ENCODE measurements at regions not wholly inside any gene's neighbourhood (a gene's known extent, or its start where the extent isn't known, plus 50 kb on each side); places are given as distances from the start of the nearest gene placed in this dataset.

GRCh38 chr4:12260453-12260852, 831.8 kb upstream of the HS3ST1 start:
- Histone ChIP-seq H3K9ac (ENCODE audit: low read depth, low read length) (no peak overlapping the region), H3K4me1 (ENCODE audit: control insufficient read depth, insufficient read depth, low read length) (no peaks in the 10 kb centered on the region), H3K9me3 (replicated peaks; ENCODE audit: low read length) (peaks cover 8% of the 10 kb centered on the region), H3K4me2 (ENCODE audit: low read length) (no peak overlapping the region), H3K27me3 (ENCODE audit: control insufficient read depth, insufficient read depth, low read length) (no peaks in the 10 kb centered on the region), H3K36me3 (ENCODE audit: insufficient read depth, low read length) (no peaks in the 10 kb centered on the region), H3K4me3 (ENCODE audit: low read length) (no peak overlapping the region)

GRCh38 chr4:12244973-12245372, 816.3 kb upstream of the HS3ST1 start:
- H3K4me3 ChIP-seq (ENCODE audit: low read length) = no peak overlapping the region
- H3K4me2 ChIP-seq (ENCODE audit: low read length) = no peak overlapping the region
- H3K9ac ChIP-seq (ENCODE audit: low read depth, low read length) = no peak overlapping the region
- no peaks in the 10 kb centered on the region for H3K27me3 ChIP-seq (ENCODE audit: control insufficient read depth, insufficient read depth, low read length)
- no peaks in the 10 kb centered on the region for H3K36me3 ChIP-seq (ENCODE audit: insufficient read depth, low read length)
- H3K9me3 ChIP-seq (replicated peaks; ENCODE audit: low read length) = no peaks in the 10 kb centered on the region
- no peaks in the 10 kb centered on the region for H3K4me1 ChIP-seq (ENCODE audit: control insufficient read depth, insufficient read depth, low read length)

DNA sequence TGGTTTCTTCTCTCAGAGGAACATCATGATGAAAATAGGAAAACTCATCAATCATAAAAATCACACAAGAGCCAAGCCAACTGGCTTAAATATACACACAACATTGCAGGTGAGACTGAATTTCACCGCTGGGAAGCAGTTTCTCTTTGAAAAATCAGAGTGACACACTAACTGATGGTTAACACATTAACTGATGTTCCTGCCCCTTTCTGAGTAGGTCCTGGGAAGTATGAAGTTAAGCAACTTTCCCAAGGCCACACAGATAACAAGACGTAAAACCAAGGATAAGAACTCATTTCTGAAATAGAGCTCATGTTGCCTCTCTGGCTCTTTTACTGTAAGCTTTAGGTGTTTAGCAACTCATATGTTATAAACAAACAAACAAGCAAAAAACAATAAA, 813.7 kb upstream of the HS3ST1 start:
- Histone ChIP-seq H3K9ac (ENCODE audit: low read depth, low read length) (no peak overlapping the region), H3K4me3 (ENCODE audit: low read length) (no peak overlapping the region), H3K4me1 (ENCODE audit: control insufficient read depth, insufficient read depth, low read length) (no peaks in the 10 kb centered on the region), H3K27me3 (ENCODE audit: control insufficient read depth, insufficient read depth, low read length) (no peaks in the 10 kb centered on the region), H3K36me3 (ENCODE audit: insufficient read depth, low read length) (no peaks in the 10 kb centered on the region), H3K4me2 (ENCODE audit: low read length) (no peak overlapping the region), H3K9me3 (replicated peaks; ENCODE audit: low read length) (no peaks in the 10 kb centered on the region)

DNA sequence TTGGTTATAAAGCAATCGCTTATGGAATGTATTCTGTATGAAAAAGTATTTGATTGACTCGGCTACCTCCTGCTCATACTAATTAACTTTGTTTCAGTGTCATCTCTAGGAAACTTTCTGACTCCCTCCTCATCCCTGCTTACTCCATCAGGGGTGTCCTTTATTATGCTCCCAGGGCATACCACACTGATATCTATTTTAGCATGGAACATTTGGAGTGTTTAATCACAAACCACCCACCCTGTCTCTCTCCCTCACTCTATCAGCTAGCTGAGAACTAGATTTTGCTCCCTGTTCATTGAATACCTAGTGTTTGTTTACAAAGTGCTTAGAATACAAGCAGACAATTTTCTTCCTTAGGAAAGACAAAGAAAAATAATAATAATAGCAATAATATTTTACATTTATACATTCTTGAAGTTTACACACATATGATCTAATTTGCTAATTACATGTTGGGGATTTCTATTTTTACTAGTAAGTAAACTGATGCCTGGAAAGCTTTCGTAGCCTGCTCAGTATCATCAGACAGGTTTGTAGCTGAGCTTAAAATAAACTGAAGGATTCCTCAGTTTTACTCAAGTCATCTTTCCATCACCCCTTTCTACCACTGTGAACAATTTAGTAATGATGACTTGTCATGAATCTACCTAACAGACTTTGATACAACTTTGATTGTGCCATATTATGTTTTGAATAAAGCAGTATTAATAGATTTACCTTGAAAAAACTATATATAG, 811.4 kb upstream of the HS3ST1 start:
- no peaks in the 10 kb centered on the region for H3K27me3 ChIP-seq (ENCODE audit: control insufficient read depth, insufficient read depth, low read length)

GRCh38 chr4:12231098-12231497, 802.4 kb upstream of the HS3ST1 start:
- H3K27me3 ChIP-seq (ENCODE audit: control insufficient read depth, insufficient read depth, low read length) = no peaks in the 10 kb centered on the region
- no peak overlapping the region for H3K4me3 ChIP-seq (ENCODE audit: low read length)
- no peak overlapping the region for H3K9ac ChIP-seq (ENCODE audit: low read depth, low read length)
- H3K36me3 ChIP-seq (ENCODE audit: insufficient read depth, low read length) = no peaks in the 10 kb centered on the region
- H3K4me2 ChIP-seq (ENCODE audit: low read length) = no peak overlapping the region
- H3K4me1 ChIP-seq (ENCODE audit: control insufficient read depth, insufficient read depth, low read length) = no peaks in the 10 kb centered on the region
- H3K9me3 ChIP-seq (replicated peaks; ENCODE audit: low read length) = peaks cover 4% of the 10 kb centered on the region

More for the DNA sequence above, 811.4 kb upstream of the HS3ST1 start:
- no peak overlapping the region for H3K9ac ChIP-seq (ENCODE audit: low read depth, low read length)
- no peaks in the 10 kb centered on the region for H3K9me3 ChIP-seq (replicated peaks; ENCODE audit: low read length)
- H3K4me3 ChIP-seq (ENCODE audit: low read length) = no peak overlapping the region
- no peak overlapping the region for H3K4me2 ChIP-seq (ENCODE audit: low read length)
- no peaks in the 10 kb centered on the region for H3K36me3 ChIP-seq (ENCODE audit: insufficient read depth, low read length)
- H3K4me1 ChIP-seq (ENCODE audit: control insufficient read depth, insufficient read depth, low read length) = no peaks in the 10 kb centered on the region

DNA sequence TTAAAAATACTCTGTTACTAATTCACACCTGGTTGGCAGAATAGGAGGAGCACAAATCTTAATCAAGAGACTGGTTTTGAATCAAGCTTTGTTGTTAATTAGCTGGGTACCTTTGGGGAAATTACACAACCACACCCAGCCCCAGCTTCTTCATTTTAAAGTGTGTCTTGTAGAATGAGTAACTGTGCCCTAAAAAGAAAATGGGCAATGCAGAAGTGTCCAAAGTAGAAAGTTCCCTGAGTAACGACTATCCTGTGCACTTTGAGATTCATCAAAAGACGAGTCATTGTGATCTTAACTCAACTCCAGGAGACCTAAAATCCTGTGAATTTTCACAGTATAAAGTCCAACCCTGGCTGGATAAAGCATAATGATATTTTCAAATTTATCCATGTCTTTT, 792.3 kb upstream of the HS3ST1 start:
- H3K4me3 ChIP-seq (ENCODE audit: low read length) = no peak overlapping the region
- H3K9me3 ChIP-seq (replicated peaks; ENCODE audit: low read length) = peaks cover 3% of the 10 kb centered on the region
- H3K4me1 ChIP-seq (ENCODE audit: control insufficient read depth, insufficient read depth, low read length) = no peaks in the 10 kb centered on the region
- H3K27me3 ChIP-seq (ENCODE audit: control insufficient read depth, insufficient read depth, low read length) = no peaks in the 10 kb centered on the region
- H3K36me3 ChIP-seq (ENCODE audit: insufficient read depth, low read length) = no peaks in the 10 kb centered on the region
- no peak overlapping the region for H3K9ac ChIP-seq (ENCODE audit: low read depth, low read length)
- H3K4me2 ChIP-seq (ENCODE audit: low read length) = no peak overlapping the region

- Histone ChIP-seq H3K9ac (ENCODE audit: low read depth, low read length) (no peak overlapping the region), H3K9me3 (replicated peaks; ENCODE audit: low read length) (no peaks in the 10 kb centered on the region), H3K4me3 (ENCODE audit: low read length) (no peak overlapping the region), H3K27me3 (ENCODE audit: control insufficient read depth, insufficient read depth, low read length) (no peaks in the 10 kb centered on the region), H3K36me3 (ENCODE audit: insufficient read depth, low read length) (no peaks in the 10 kb centered on the region), H3K4me1 (ENCODE audit: control insufficient read depth, insufficient read depth, low read length) (no peaks in the 10 kb centered on the region), H3K4me2 (ENCODE audit: low read length) (no peak overlapping the region)
These were observed 782.9 kb upstream of the HS3ST1 start for GRCh38 chr4:12211636-12212035.

- no peaks in the 10 kb centered on the region for H3K36me3 ChIP-seq (ENCODE audit: insufficient read depth, low read length)
- peaks cover 8% of the 10 kb centered on the region for H3K9me3 ChIP-seq (replicated peaks; ENCODE audit: low read length)
- no peaks in the 10 kb centered on the region for H3K4me1 ChIP-seq (ENCODE audit: control insufficient read depth, insufficient read depth, low read length)
- H3K4me2 ChIP-seq (ENCODE audit: low read length) = no peak overlapping the region
- H3K27me3 ChIP-seq (ENCODE audit: control insufficient read depth, insufficient read depth, low read length) = no peaks in the 10 kb centered on the region
- H3K9ac ChIP-seq (ENCODE audit: low read depth, low read length) = no peak overlapping the region
- no peak overlapping the region for H3K4me3 ChIP-seq (ENCODE audit: low read length)
These were observed 778.7 kb upstream of the HS3ST1 start for GRCh38 chr4:12207396-12207795.

- Histone ChIP-seq H3K4me3 (ENCODE audit: low read length) (no peak overlapping the region), H3K9me3 (replicated peaks; ENCODE audit: low read length) (peaks cover 8% of the 10 kb centered on the region), H3K4me2 (ENCODE audit: low read length) (no peak overlapping the region), H3K36me3 (ENCODE audit: insufficient read depth, low read length) (no peaks in the 10 kb centered on the region), H3K27me3 (ENCODE audit: control insufficient read depth, insufficient read depth, low read length) (no peaks in the 10 kb centered on the region), H3K4me1 (ENCODE audit: control insufficient read depth, insufficient read depth, low read length) (no peaks in the 10 kb centered on the region), H3K9ac (ENCODE audit: low read depth, low read length) (no peak overlapping the region)
These were observed 777.4 kb upstream of the HS3ST1 start for GRCh38 chr4:12206091-12206490.

DNA sequence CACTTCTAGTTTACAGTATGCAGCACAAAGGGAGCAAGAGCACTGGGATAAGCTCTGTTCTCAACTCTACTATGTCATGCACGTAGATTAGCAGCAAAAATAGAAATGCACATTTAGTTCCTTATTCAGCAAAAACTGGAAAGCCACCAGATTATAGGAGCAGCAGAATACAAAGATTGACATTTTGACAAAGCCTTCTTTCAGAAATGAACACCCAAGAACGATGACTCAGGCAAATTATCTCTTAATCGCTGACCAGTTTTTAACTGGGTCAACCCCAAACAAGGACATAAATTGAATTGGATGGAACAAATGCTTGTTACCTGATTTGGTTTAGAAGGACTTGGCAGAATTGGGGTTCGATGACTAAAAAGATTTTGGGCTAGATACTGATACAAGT, 775.3 kb upstream of the HS3ST1 start:
- Histone ChIP-seq H3K27me3 (ENCODE audit: control insufficient read depth, insufficient read depth, low read length) (no peaks in the 10 kb centered on the region), H3K36me3 (ENCODE audit: insufficient read depth, low read length) (no peaks in the 10 kb centered on the region), H3K9ac (ENCODE audit: low read depth, low read length) (no peak overlapping the region), H3K4me1 (ENCODE audit: control insufficient read depth, insufficient read depth, low read length) (no peaks in the 10 kb centered on the region), H3K9me3 (replicated peaks; ENCODE audit: low read length) (peaks cover 8% of the 10 kb centered on the region), H3K4me3 (ENCODE audit: low read length) (no peak overlapping the region), H3K4me2 (ENCODE audit: low read length) (no peak overlapping the region)

- Histone ChIP-seq H3K4me1 (ENCODE audit: control insufficient read depth, insufficient read depth, low read length) (no peaks in the 10 kb centered on the region), H3K4me2 (ENCODE audit: low read length) (no peak overlapping the region), H3K27me3 (ENCODE audit: control insufficient read depth, insufficient read depth, low read length) (no peaks in the 10 kb centered on the region), H3K36me3 (ENCODE audit: insufficient read depth, low read length) (no peaks in the 10 kb centered on the region), H3K4me3 (ENCODE audit: low read length) (no peak overlapping the region), H3K9ac (ENCODE audit: low read depth, low read length) (no peak overlapping the region), H3K9me3 (replicated peaks; ENCODE audit: low read length) (peaks cover 2% of the 10 kb centered on the region)
These were observed 771.5 kb upstream of the HS3ST1 start for GRCh38 chr4:12200226-12200625.

- no peaks in the 10 kb centered on the region for H3K36me3 ChIP-seq (ENCODE audit: insufficient read depth, low read length)
- no peaks in the 10 kb centered on the region for H3K27me3 ChIP-seq (ENCODE audit: control insufficient read depth, insufficient read depth, low read length)
- H3K4me3 ChIP-seq (ENCODE audit: low read length) = no peak overlapping the region
- H3K9me3 ChIP-seq (replicated peaks; ENCODE audit: low read length) = no peaks in the 10 kb centered on the region
- H3K9ac ChIP-seq (ENCODE audit: low read depth, low read length) = no peak overlapping the region
- H3K4me1 ChIP-seq (ENCODE audit: control insufficient read depth, insufficient read depth, low read length) = no peaks in the 10 kb centered on the region
- no peak overlapping the region for H3K4me2 ChIP-seq (ENCODE audit: low read length)
These were observed 757.8 kb upstream of the HS3ST1 start for GRCh38 chr4:12186526-12186925.
